GM21367 (cell line): ENCODE measurements at regions not wholly inside any gene's neighbourhood (a gene's known extent, or its start where the extent isn't known, plus 50 kb on each side); places are given as distances from the start of the nearest gene placed in this dataset.

Experiments
- ATAC-seq: cut with Tn5 transposase; IDR thresholded peaks from one replicate; pipeline ENCODE4 v1.9.1; 2021; ENCODE audit not compliant: unreplicated experiment

DNA sequence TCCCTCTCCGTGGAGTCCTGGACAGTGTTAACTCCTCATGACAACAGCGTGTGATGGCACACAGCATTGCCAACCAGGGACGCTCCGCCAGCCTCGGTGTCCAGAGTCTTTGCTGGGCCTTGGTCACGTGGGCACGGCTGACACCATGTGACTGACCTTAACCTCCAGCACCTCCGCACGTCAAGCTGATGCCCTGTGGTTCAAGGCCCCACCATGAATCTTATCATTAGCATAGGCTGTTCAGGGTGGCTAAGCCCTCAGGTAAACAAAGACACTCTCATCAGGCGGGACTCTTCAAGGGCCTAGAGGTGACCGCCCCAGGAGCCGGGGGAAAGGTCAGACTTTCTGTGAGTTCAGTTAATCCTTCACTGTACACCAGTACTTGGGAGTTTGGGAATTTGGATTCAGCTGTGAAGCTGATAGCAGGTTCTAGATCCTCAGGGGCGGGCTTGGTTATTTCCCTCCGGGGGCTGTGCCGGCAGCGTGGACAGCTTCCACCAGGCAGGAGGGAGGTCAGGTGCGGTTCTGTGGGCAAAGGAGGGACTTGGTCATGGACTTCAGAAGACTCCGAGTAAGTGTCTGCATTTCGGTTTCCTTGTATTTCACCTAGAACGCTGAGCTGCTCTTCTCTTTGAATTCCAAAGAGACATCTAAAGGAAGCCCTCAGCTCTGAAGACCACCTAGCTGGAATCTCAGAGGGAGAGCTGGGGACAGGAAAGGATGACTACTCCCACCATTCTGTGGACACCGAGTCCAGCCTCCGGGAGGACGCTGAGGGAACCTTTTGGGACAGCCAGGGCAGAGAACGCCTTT, 195.5 kb upstream of the CIBAR2 start:
- no peak for ATAC-seq

DNA sequence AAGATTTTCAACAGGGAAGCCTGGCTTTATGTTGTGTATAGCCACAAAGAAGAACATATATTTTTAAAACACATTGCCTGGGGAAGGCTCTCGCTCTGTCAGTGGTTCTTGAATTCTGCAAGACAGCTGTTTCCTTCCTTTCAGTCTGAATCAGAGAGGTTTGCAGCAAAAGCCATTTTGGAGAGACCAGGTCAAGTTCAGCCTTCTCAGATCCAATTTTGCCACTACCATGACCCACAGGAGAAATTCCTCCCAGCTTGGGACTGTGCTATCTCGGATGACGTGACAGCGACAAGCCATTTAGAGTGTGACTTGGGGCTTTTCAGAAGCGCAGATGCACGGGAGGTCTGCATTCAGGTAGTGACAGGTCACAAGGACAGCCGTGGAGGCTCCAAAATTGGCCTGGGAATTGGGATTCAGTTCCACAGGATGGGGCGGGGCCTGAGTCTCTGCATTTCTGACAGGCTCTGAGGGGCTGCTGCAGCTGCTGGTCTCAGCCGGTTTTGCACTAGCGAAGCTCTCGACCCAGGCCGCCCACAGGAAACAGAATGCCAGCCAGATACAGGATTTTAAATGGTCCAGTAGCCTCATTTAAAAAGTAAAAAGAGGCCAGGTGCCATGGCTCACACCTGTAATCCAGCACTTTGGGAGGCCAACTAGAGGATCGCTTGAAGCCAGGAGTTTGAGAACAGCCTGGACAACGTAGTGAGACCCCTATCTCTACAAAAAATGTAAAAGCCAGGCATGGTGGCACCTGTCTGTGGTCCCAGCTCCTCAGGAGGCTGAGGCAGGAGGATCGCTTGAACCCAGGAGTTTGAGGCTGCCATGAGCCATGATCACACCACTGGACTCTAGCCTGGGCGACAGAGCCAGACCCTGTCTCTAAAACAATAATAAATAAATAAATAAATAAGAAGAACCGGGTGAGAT, 196.6 kb upstream of the CIBAR2 start:
- no peak for ATAC-seq

DNA sequence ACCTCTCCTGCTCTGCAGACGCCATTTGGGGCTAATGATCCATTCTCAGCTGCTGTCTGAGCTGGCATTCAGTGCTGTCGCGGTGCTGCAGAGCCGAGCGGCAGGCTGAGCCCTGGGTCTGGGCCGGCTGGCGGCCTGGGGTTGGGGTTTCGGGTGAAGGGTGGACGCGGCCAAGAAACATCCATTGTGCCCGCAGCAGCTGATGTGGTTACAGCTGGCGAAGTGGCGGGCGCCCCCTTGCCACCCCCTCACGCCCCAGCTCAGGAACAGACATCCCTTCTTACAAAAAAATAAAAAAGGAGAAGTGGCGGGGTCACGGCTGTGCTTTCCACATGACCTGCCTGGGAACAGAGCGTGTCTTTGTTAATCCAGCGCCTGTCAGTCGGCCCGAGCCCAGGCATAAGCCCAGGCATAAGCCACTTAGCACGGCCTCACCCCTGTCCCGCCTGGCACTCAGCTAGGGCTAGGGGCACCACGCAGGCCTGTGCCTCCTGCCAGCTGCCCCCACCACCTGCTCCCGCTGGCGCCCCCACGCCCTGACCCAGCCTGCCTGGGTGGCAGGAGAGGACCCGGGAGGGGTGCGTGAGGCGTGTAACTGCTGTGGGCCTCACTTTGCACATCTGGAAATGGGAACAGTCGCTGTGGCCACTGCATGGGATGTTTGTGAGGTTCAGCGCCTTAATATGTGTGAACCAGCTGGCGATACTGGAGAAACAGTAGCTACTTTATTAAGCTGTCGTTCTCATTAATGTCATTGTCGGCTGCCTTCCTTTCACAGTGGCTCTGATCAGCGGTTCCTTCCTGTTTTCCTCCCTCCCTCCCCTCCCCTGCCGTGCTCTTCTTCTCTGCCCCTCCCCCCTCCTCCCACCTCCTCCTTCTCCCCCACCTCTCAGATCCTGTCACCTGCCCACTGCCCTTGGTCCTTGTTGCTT, 197.7 kb upstream of the CIBAR2 start:
- ATAC-seq, result no peak

- no peak for ATAC-seq
These were observed 198.8 kb upstream of the CIBAR2 start for GRCh38 chr16:85310868-85311585.

DNA sequence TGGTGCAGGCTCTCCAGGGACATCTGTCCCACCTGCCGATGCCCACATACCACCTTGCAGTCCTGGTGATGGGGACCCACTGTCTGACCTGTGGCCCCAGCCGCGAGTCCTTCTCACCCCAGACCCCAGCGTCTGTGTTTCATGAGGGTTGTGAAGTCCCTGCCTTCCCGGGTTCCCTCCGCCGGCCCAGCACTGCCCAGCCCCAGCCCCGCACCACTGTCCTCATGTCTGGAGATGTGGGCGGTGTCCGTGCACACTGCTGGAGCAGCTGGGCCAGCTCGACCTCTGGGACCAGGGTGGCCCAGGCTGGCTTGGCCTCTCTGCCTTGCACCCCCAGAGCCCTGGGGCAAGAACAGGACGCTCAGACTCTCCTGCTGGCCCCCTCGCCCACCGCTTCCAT, 199.5 kb upstream of the CIBAR2 start:
- ATAC-seq, result no peak

DNA sequence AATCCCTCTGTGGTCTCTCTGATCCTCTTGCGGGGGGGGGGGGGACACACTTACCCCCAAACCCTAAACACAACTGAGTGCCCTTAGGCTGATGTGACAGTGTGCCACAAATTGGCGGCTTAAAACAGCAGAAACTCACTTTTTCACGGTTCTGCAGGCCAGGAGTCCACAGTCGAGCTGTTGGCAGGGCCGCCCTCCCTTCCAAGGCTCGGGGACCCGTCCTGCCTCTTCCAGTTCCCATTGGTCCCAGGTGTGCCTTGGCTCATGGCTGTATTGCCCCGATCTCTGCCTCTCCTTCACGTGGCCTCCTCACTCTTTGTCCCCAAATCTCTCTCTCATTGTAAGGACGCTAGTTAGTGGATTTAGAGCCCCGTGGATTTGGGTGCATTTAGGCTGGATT, 199.9 kb upstream of the CIBAR2 start:
- ATAC-seq, result no peak

DNA sequence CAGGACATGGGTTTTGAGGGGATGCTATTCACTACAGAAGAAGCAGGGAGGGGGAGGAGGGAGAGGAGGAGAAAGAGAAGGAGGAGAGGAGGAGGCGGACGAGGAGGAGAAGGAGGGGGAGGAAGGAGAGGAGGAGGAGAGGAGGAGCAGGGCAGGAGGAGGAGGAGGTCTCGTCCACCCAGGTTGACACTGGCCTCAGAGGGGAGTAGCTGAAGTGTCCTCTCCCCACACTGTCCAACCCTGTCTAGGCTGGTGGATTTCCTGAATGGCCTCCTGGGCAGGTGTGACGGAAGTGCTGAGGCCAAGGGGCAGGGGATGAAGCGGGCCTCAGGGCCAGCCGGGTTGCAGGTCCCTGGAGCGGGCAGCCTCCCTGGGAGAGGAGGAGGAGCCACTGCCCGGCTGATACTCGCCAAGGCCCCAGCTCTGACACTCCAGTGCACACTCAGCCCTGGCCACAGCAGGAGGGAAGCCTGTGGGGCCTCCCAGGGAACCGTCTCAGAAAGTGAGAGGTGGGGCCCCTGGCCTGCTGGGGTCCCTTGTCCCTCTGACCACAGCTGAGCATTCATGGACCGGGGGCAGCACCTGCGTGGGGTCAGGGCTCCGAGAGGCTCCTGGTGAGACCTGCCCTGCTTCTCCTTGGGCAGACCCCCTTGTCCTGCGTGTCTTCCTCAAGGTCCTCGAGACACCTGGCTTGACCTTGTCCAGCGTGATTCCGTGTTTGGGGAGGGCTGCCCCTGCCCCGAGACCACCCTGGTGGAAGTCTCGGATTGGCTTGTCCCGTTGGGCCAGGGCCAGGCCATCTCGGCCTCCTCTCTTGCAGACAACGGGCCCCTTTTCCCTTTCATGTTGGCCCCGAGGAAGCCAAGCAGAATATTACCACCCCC, 200.6 kb upstream of the CIBAR2 start:
- no peak for ATAC-seq

DNA sequence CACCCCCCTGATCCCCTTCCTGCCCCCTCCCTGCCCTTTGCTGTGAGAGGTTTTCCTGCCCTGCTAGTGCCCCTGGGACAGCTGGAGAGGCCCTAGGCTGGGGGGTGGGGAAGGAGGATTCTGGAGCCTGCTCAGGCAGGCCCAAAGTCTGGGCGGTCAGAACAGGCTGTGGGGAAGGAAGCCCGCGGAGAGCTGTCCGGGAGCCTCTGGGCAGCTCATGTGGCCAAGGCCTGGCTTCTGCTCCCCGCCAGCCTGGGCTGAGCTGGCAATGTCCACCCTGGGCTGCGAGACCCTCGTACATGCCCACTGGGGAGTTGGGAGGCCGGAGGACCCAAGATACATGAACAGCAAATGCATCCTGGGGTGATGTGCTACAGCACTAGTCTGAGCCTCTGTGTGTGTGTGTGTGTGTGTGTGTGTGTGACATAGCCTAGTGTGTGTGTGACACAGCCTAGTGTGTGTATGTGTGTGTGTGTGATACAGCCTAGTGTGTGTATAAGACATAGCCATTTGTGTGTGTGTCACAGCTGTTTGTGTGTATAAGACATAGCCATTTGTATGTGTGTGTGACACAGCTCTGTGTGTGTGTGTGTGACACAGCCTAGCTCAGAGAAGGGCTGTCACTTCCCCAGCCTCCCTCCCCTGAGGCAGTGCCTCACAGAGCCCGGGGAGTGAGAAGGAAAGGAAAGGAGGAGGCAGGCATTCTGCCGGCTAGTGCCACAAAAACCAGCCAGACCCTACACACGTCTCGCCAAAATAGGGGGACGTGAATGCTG, 201.4 kb upstream of the CIBAR2 start:
- ATAC-seq, result no peak

DNA sequence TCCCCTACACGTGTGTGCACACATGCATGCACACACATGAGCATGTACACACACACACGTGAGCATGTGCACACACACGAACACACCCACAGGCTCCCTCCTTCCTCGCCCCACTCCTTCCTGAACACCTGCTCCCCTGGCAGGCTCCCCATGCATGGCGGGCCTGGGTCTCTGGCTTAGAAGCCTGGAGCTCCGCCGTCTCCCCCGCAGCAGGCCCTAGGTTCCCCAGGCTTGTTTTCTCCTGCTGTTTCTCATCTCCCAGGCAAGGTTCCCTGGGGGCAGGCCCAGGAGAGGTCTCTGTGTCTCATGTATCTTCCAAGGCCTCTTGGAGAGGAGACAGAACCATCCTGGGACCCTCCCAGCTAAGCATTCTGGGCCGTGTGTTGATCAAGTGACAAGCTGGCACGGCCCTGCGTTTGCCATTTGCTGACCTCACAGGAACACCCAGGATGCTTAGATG, 202.3 kb upstream of the CIBAR2 start:
- ATAC-seq, result no peak

GRCh38 chr16:85315866-85316265, 203.6 kb upstream of the CIBAR2 start:
- ATAC-seq, result no peak

- no peak for ATAC-seq
These were observed 204.1 kb upstream of the CIBAR2 start for GRCh38 chr16:85316321-85316919.

- no peak for ATAC-seq
These were observed 204.7 kb upstream of the CIBAR2 start for GRCh38 chr16:85316944-85317343.

GRCh38 chr16:85317704-85318103, 205.4 kb upstream of the CIBAR2 start:
- no peak for ATAC-seq

GRCh38 chr16:85319208-85319983, 207.1 kb upstream of the CIBAR2 start:
- ATAC-seq, result no peak

GRCh38 chr16:85319984-85320440, 207.7 kb upstream of the CIBAR2 start:
- ATAC-seq, result no peak

- no peak for ATAC-seq
These were observed 208.6 kb upstream of the CIBAR2 start for GRCh38 chr16:85320677-85321385.
